Mesodermal cell (in vitro differentiated cells): ENCODE measurements at regions not wholly inside any gene's neighbourhood (a gene's known extent, or its start where the extent isn't known, plus 50 kb on each side); places are given as distances from the start of the nearest gene placed in this dataset.
"Not testable (repeated sequence)": the region's sequence is repeated elsewhere in the genome, so short reads cannot be mapped to it uniquely, and the experiment has no call there.

Source experiments
- H3K27ac ChIP-seq: 2 replicates; pipeline ENCODE4 v1.7.0; 2013; ENCODE audit warnings: mild to moderate bottlenecking, low read depth, low read length, moderate library complexity; ENCODE audit not compliant: severe bottlenecking
- H3K36me3 ChIP-seq: 2 replicates; pipeline ENCODE4 v1.7.1; 2013; ENCODE audit warnings: mild to moderate bottlenecking, low read length, moderate library complexity; ENCODE audit not compliant: control insufficient read depth, insufficient read depth
- H3K4me1 ChIP-seq: one replicate; pipeline ENCODE4 v1.7.1; 2013; ENCODE audit warnings: mild to moderate bottlenecking, low read length; ENCODE audit not compliant: insufficient read depth, control insufficient read depth, poor library complexity, severe bottlenecking
- H3K4me3 ChIP-seq: 2 replicates; pipeline ENCODE4 v1.7.0; 2013; ENCODE audit warnings: low read length, control low read depth, mild to moderate bottlenecking; ENCODE audit not compliant: insufficient read depth, poor library complexity, severe bottlenecking; ENCODE audit errors: extremely low read depth
- H3K9me3 ChIP-seq: 2 replicates; pipeline ENCODE4 v1.7.1; 2013; ENCODE audit warnings: mild to moderate bottlenecking, low read length, moderate library complexity; ENCODE audit not compliant: control insufficient read depth
- WGBS, 2 experiments: methylation state at CpG; one replicate each; pipeline ENCODE4 v1.1.5; 2013; ENCODE audit warnings: missing lambda C conversion rate in 2 of 2; ENCODE audit not compliant: insufficient coverage in 2 of 2; 5-methylcytosine and 5-hydroxymethylcytosine counted together

DNA sequence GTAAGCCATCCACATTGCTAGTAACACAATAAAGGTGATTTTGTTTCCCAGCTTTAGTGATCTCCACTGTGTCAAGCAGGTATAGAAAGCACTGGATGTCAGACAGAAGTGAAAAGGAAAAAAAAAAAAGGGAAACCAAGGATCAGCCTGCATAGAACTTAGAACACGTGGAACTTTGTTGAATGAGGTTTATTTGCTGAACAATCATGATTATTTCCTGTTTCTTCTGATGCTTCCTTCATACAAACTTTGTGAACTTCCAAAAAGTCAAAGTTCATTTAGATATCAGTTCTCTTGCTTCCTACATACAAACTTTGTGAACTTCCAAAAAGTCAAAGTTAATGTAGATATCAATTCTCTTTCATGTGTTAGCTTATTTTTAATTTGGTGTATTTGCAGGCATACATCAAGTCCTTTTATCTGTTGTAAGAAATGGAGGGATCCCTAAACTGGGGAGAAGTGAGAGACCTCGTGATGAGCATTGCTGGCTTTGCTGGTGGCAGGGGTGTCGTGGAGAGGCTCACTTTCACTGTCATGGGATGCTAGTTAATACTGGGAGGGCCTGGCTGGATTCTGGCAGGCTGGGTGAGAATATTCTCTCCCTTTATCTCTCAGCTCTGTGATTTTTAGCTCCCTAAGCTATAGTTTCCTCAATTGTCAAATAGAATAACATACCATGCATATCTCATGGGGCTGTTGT lies 298.4 kb downstream of the INHBA start:
- no peak overlapping the region for H3K27ac ChIP-seq
- H3K4me1 ChIP-seq, result peaks cover 35% of the 10 kb centered on the region
- no peaks in the 10 kb centered on the region for H3K36me3 ChIP-seq
- H3K9me3 ChIP-seq, result peaks cover 5% of the 10 kb centered on the region
- H3K4me3 ChIP-seq, result no peak overlapping the region
- WGBS, 2 experiments, result 40 to 60% methylated on average over 1 to 2 of the region's 3 CpGs

DNA sequence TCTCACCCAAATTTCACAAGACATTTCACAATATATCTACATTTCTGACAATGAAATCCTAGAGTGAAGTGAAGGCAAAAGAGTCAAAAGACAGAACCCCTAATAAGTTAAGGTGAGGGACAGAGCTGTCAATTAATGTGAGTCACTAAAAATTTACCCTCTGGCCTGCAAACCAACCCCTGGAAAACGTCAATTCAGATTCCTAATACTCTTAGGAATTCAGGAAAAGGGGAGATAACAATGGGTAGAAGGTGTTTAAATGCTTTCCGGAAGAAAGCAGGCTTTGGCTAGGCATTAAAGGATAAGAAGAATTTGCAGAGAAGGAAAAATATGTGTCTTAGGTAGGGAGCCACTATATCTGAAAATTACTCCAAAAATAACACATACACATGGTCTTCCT lies 299.6 kb downstream of the INHBA start:
- H3K4me1 ChIP-seq, result peaks cover 38% of the 10 kb centered on the region
- H3K9me3 ChIP-seq, result peaks cover 5% of the 10 kb centered on the region
- no CpG with 5 or more reads among the region's 2 CpGs for WGBS, 2 experiments
- peak overlapping the region; percentile 51 for H3K27ac ChIP-seq
- no peak overlapping the region for H3K4me3 ChIP-seq
- no peaks in the 10 kb centered on the region for H3K36me3 ChIP-seq

DNA sequence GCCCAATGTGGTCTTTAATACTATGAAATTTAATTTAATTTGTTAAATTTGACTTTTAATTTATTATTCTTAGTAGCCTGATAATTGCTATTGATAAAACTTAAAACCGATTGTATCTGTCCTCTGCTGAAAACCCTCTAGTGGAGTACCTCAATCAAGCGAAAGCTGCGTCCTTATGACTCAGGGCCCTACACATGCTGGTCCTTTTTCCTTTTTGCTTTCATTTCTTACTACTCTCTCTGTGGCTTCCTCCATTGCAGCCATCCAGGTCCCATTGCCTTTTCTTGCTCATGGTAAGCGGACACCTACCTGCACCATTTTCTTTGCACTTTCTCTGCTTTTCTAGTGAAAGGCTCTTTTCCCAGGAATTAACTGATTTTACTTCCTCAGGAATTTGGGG lies 301.1 kb downstream of the INHBA start:
- no peak overlapping the region for H3K27ac ChIP-seq

DNA sequence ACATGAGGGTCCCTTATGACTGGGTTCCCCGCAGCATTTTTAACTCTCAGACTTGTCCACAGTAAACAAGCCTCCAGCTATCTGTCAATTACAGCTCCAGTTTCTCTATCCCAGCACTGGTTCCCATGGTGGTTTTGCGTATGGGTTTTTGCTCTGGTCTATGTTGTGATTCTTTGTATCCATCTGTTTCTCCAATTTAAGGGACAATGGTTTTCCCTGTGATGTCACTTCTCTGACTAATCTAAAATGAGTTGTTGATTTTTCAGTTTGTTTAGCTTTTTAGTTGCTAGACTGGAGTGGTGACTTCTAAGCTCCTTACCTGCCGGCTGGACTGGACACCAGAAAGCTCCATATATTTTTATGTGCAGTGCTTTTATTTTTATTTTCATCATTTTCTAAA lies 303.7 kb downstream of the INHBA start:
- Histone ChIP-seq H3K36me3 (no peaks in the 10 kb centered on the region), H3K4me1 (peaks cover 19% of the 10 kb centered on the region), H3K27ac (peak overlapping the region; percentile 44), H3K4me3 (no peak overlapping the region), H3K9me3 (peaks cover 5% of the 10 kb centered on the region)
- WGBS, 2 experiments, result 80 to 100% methylated on average over 1 of the region's 3 CpGs

More for the DNA sequence above, 301.1 kb downstream of the INHBA start:
- H3K9me3 ChIP-seq, result peaks cover 5% of the 10 kb centered on the region
- H3K4me1 ChIP-seq, result peaks cover 38% of the 10 kb centered on the region
- no peaks in the 10 kb centered on the region for H3K36me3 ChIP-seq
- WGBS, 2 experiments, result 67 to 71% methylated on average over 4 of the region's 4 CpGs
- no peak overlapping the region for H3K4me3 ChIP-seq

DNA sequence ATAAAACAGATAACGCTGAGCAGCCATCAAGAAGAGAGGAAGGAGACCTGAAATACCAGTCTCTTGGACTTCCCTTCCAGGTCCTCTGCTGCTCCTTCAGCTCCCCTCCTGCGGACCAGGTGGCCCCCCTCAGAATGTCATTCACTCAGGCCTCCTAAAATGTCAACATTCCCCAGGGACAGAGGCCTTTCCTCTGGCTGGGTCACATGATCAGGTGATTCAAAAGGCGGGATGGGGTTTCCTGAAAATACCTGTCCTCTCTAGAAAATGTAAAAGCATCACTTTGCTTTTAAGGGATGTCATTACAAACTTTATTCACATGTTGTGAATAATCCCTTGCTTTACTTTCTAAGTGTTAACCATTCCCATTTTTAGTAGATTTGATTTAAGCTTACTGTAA lies 311.1 kb downstream of the INHBA start:
- Histone ChIP-seq H3K4me3 (no peak overlapping the region), H3K9me3 (no peaks in the 10 kb centered on the region), H3K4me1 (peaks cover 6% of the 10 kb centered on the region), H3K36me3 (no peaks in the 10 kb centered on the region), H3K27ac (no peak overlapping the region)
- 86 to 100% methylated on average over 1 to 2 of the region's 3 CpGs for WGBS, 2 experiments

DNA sequence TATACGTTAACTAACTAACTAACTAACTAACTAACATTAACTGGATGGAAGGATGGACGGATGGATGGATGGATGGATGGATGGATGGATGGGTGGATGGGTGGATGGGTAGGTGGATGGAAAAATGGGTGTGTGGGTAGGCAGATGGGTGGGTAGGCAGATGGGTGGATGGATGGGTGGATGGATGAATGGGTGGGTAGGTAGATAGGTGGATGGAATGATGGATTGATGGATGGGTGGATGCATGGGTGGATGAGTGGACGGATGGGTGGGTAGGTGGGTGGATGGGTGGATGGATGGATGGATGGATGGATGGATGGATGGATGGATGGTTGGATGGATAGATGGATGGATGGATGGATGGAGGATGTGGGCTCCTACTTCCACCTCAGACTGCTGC lies 314.0 kb downstream of the INHBA start:
- peaks cover 13% of the 10 kb centered on the region for H3K4me1 ChIP-seq
- not testable (repeated sequence) for H3K9me3 ChIP-seq, H3K27ac ChIP-seq, H3K4me3 ChIP-seq, H3K36me3 ChIP-seq
- WGBS, 2 experiments, result 71% methylated on average over 2 of the region's 3 CpGs; no CpG with 5 or more reads in 1 of the 2 experiments

DNA sequence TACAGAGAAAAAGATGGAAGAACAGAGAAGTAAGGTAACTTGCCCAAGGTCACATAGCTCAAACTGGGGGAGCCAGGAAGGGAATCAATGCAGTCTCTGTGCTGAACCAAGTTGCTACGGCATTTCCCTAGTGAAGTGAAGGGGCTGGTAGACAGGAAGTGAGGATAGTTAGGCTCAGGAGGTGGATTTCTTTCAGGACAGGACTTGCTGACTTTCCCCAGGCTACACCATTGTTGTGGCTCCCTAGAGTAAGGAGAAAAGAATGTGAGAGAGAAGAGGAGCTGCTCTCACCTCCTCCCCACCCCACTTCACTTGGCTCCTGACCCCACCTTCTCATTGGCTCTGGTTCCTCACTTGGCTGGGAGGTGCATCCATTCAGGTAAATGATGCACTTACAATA lies 316.9 kb downstream of the INHBA start:
- H3K4me3 ChIP-seq, result no peak overlapping the region
- peaks cover 20% of the 10 kb centered on the region for H3K4me1 ChIP-seq
- no peaks in the 10 kb centered on the region for H3K36me3 ChIP-seq
- H3K27ac ChIP-seq, result no peak overlapping the region
- WGBS, 2 experiments, result 67 to 83% methylated on average over 1 of the region's 1 CpG
- no peaks in the 10 kb centered on the region for H3K9me3 ChIP-seq

DNA sequence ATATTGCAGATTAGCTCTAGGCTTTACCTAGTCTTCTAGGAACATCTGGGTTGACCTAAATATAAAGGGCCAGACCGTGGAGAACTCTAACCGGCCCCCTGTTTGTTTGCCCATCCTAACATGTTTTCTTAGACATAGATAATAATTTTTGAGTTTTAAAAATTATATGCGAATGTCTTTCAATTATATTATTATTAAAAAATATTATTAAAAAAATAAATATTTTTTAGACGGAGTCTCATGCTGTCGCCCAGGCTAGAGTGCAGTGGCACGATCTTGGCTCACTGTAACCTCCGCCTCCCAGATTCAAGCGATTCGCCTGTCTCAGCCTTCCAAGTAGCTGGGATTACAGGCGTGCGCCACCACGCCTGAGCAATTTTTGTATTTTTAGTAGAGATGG lies 318.5 kb downstream of the INHBA start:
- Histone ChIP-seq H3K27ac (no peak overlapping the region), H3K36me3 (no peaks in the 10 kb centered on the region), H3K4me1 (peaks cover 20% of the 10 kb centered on the region), H3K4me3 (no peak overlapping the region), H3K9me3 (no peaks in the 10 kb centered on the region)
- WGBS, 2 experiments, result 89 to 95% methylated on average over 6 to 8 of the region's 12 CpGs

DNA sequence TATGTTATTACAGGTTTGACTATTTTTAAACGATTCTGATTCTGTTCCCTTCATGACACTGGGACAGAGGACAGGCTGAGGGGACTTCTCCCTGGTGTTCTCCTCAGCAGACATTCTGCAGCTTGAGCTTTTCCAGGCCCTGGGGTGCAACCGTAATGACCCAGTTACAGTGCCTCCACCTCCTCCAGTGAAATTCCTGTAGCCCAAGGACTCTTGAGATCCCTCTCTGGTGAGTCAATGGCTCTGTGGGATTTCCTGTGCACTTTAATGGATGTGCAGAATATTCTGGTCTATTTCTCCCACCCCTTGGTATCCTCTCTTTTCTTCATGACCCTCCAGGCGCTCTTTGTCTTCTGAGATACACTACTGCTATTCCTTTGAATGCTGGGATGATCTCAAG lies 319.3 kb downstream of the INHBA start:
- WGBS, 2 experiments, result 86 to 100% methylated on average over 1 of the region's 3 CpGs

DNA sequence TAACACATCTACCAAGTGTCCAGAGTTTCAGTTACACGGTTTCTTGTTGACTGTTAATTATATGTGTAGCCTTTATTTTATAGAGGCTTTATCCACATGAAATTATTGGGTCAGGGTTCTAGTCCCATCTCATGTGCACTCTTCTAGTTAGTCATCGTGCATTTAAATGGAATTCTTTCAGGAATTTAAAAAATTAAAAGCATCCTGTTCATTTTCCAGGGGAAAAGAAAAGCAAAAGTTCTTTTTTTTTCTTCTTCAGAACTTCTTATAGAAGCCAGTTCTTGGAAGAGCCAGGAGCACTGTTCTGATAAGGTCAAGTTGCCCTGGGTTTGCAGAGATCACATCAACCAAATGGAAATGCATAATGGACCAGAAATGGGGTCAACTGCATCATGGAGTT lies 324.7 kb downstream of the INHBA start:
- WGBS, 2 experiments, result 100% methylated on average over 1 of the region's 2 CpGs; no CpG with 5 or more reads in 1 of the 2 experiments
- H3K4me3 ChIP-seq, result no peak overlapping the region
- H3K4me1 ChIP-seq, result peaks cover 13% of the 10 kb centered on the region

More for the DNA sequence above, 319.3 kb downstream of the INHBA start:
- H3K36me3 ChIP-seq, result no peaks in the 10 kb centered on the region
- no peaks in the 10 kb centered on the region for H3K9me3 ChIP-seq
- H3K27ac ChIP-seq, result no peak overlapping the region
- no peak overlapping the region for H3K4me3 ChIP-seq
- peaks cover 22% of the 10 kb centered on the region for H3K4me1 ChIP-seq

DNA sequence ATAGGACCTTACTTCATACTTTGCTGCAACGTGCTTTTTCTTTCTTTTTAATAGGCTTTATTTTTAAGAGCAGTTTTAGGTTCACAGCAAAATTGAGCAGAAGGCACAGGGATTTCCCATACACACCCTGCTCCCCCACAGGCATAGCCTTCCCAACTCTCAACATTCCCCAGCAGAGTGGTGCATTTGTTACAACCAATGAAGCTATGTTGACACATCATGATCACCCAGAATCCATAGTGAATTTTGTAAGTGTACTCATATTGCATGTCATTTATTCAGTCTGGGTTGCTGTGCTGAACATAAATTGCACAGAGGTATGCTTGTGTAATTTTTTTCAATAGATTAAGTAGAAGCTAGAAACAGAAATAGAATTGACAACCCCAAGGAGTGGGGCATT lies 327.3 kb downstream of the INHBA start:
- no peak overlapping the region for H3K4me3 ChIP-seq
- H3K9me3 ChIP-seq, result no peaks in the 10 kb centered on the region
- WGBS, 2 experiments, result no CpG with 5 or more reads among the region's 1 CpG

More for the DNA sequence above, 324.7 kb downstream of the INHBA start:
- H3K36me3 ChIP-seq, result no peaks in the 10 kb centered on the region
- H3K27ac ChIP-seq, result no peak overlapping the region
- no peaks in the 10 kb centered on the region for H3K9me3 ChIP-seq

More for the DNA sequence above, 327.3 kb downstream of the INHBA start:
- Histone ChIP-seq H3K27ac (no peak overlapping the region), H3K4me1 (peaks cover 13% of the 10 kb centered on the region), H3K36me3 (no peaks in the 10 kb centered on the region)
